Mesenchymal stem cell (in vitro differentiated cells and primary cell): ENCODE measurements at regions not wholly inside any gene's neighbourhood (a gene's known extent, or its start where the extent isn't known, plus 50 kb on each side); places are given as distances from the start of the nearest gene placed in this dataset.
"Not testable (repeated sequence)": the region's sequence is repeated elsewhere in the genome, so short reads cannot be mapped to it uniquely, and the experiment has no call there.

Source experiments
- DNase-seq: peaks from one replicate; pipeline ENCODE4 v3.0.0-alpha.2; 2013
- H2AFZ ChIP-seq: one replicate; pipeline ENCODE4 v1.6.1; 2013; ENCODE audit warnings: low read depth, mild to moderate bottlenecking, control low read depth, inconsistent platforms, low read length, moderate library complexity
- H2AK5ac ChIP-seq: 2 replicates; pipeline ENCODE4 v1.6.1; 2013; ENCODE audit warnings: low read length, moderate library complexity, mild to moderate bottlenecking, inconsistent platforms; ENCODE audit not compliant: severe bottlenecking
- H2BK120ac ChIP-seq: one replicate; pipeline ENCODE4 v1.6.1; 2013; ENCODE audit warnings: low read depth, mild to moderate bottlenecking, inconsistent platforms, low read length, moderate library complexity
- H2BK12ac ChIP-seq, 2 experiments: one replicate each; pipeline ENCODE4 v1.6.1; 2013; ENCODE audit warnings: inconsistent platforms in 2 of 2, low read length in 2 of 2, mild to moderate bottlenecking in 2 of 2, moderate library complexity in 2 of 2, control low read depth in 1 of 2
- H2BK15ac ChIP-seq: one replicate; pipeline ENCODE4 v1.6.1; 2013; ENCODE audit warnings: mild to moderate bottlenecking, low read depth, inconsistent platforms; ENCODE audit not compliant: poor library complexity, severe bottlenecking
- H2BK5ac ChIP-seq: 2 replicates; pipeline ENCODE4 v1.6.1; 2013; ENCODE audit warnings: low read depth, mild to moderate bottlenecking, low read length, control low read depth, inconsistent platforms; ENCODE audit not compliant: poor library complexity, severe bottlenecking
- H3K14ac ChIP-seq, 2 experiments: one replicate each; pipeline ENCODE4 v1.6.1; 2013; ENCODE audit warnings: inconsistent platforms in 2 of 2, low read length in 2 of 2, control low read depth in 1 of 2, mild to moderate bottlenecking in 1 of 2, moderate library complexity in 1 of 2
- H3K18ac ChIP-seq, 2 experiments: one replicate each; pipeline ENCODE4 v1.6.1; 2013; ENCODE audit warnings: inconsistent platforms in 2 of 2, low read length in 2 of 2, control low read depth in 1 of 2, low read depth in 1 of 2, mild to moderate bottlenecking in 1 of 2
- H3K23ac ChIP-seq, 2 experiments: one replicate each; pipeline ENCODE4 v1.6.1; 2013; ENCODE audit warnings: inconsistent platforms in 2 of 2, low read length in 2 of 2, mild to moderate bottlenecking in 2 of 2, moderate library complexity in 2 of 2, control low read depth in 1 of 2
- H3K27ac ChIP-seq: 2 replicates; pipeline ENCODE4 v1.5.1; 2013; ENCODE audit warnings: mild to moderate bottlenecking, moderate library complexity, low read length, control low read depth, inconsistent platforms; ENCODE audit not compliant: poor library complexity, severe bottlenecking
- H3K27me3 ChIP-seq, 2 experiments: 2 replicates each; pipeline versions ENCODE4 v1.6.1 to v1.7.0; 2013; ENCODE audit warnings: low read length in 2 of 2, mild to moderate bottlenecking in 2 of 2, moderate library complexity in 2 of 2, control low read depth in 1 of 2, inconsistent platforms in 1 of 2; ENCODE audit not compliant: control insufficient read depth in 1 of 2, insufficient read depth in 1 of 2
- H3K36me3 ChIP-seq, 2 experiments: 2 replicates each; pipeline versions ENCODE4 v1.6.1 to v1.7.0; 2013; ENCODE audit warnings: low read length in 2 of 2, control low read depth in 1 of 2, inconsistent platforms in 1 of 2, low read depth in 1 of 2, mild to moderate bottlenecking in 1 of 2; ENCODE audit not compliant: insufficient read depth in 2 of 2, control insufficient read depth in 1 of 2
- H3K4ac ChIP-seq, 2 experiments: one replicate each; pipeline ENCODE4 v1.6.1; 2013; ENCODE audit warnings: inconsistent platforms in 2 of 2, low read length in 2 of 2, mild to moderate bottlenecking in 2 of 2, moderate library complexity in 2 of 2, control low read depth in 1 of 2, low read depth in 1 of 2
- H3K4me1 ChIP-seq: 2 replicates; pipeline ENCODE4 v1.6.1; 2013; ENCODE audit warnings: low read depth, low read length, control low read depth; ENCODE audit not compliant: control insufficient read depth, insufficient read depth
- H3K4me2 ChIP-seq: 2 replicates; pipeline ENCODE4 v1.6.1; 2013; ENCODE audit warnings: low read length, mild to moderate bottlenecking, inconsistent platforms; ENCODE audit not compliant: poor library complexity, severe bottlenecking
- H3K4me3 ChIP-seq, 2 experiments: 2 replicates each; pipeline versions ENCODE4 v1.5.1 to v1.7.0; 2013; ENCODE audit warnings: low read length in 2 of 2, mild to moderate bottlenecking in 2 of 2, control low read depth in 1 of 2, low read depth in 1 of 2; ENCODE audit not compliant: insufficient read depth in 1 of 2
- H3K79me1 ChIP-seq: replicated peaks from 2 replicates; pipeline ENCODE4 v1.6.1; 2013; ENCODE audit warnings: mild to moderate bottlenecking, control low read depth, low read length, inconsistent platforms; ENCODE audit not compliant: poor library complexity, severe bottlenecking
- H3K9ac ChIP-seq: 2 replicates; pipeline ENCODE4 v1.7.0; 2013; ENCODE audit warnings: mild to moderate bottlenecking, low read length, moderate library complexity
- H3K9me3 ChIP-seq: 2 replicates; pipeline ENCODE4 v1.7.0; 2013; ENCODE audit warnings: mild to moderate bottlenecking, low read length; ENCODE audit not compliant: control insufficient read depth
- H4K8ac ChIP-seq: one replicate; pipeline ENCODE4 v1.6.1; 2013; ENCODE audit warnings: inconsistent platforms, mild to moderate bottlenecking, low read length, moderate library complexity
- H4K91ac ChIP-seq: one replicate; pipeline ENCODE4 v1.6.1; 2013; ENCODE audit warnings: mild to moderate bottlenecking, low read length, inconsistent platforms
- WGBS: methylation state at CpG from one replicate; pipeline ENCODE4 v1.1.7; 2013; ENCODE audit warnings: mixed read lengths; 5-methylcytosine and 5-hydroxymethylcytosine counted together

GRCh38 chr7:86440420-86440819 lies 203.3 kb upstream of the GRM3 start:
- H3K9ac ChIP-seq, DNase-seq, H3K27ac ChIP-seq, H3K4me1 ChIP-seq, H2AFZ ChIP-seq, H2AK5ac ChIP-seq, H3K23ac ChIP-seq, H3K36me3 ChIP-seq, H3K14ac ChIP-seq, H2BK12ac ChIP-seq, H3K18ac ChIP-seq, H3K79me1 ChIP-seq, H2BK120ac ChIP-seq, H3K4me3 ChIP-seq, H3K4ac ChIP-seq, H3K4me2 ChIP-seq, H4K91ac ChIP-seq, H2BK15ac ChIP-seq, H3K9me3 ChIP-seq, H3K27me3 ChIP-seq, H2BK5ac ChIP-seq, H4K8ac ChIP-seq: not testable (repeated sequence)
- WGBS = 93% methylated on average over 17 of the region's 29 CpGs

DNA sequence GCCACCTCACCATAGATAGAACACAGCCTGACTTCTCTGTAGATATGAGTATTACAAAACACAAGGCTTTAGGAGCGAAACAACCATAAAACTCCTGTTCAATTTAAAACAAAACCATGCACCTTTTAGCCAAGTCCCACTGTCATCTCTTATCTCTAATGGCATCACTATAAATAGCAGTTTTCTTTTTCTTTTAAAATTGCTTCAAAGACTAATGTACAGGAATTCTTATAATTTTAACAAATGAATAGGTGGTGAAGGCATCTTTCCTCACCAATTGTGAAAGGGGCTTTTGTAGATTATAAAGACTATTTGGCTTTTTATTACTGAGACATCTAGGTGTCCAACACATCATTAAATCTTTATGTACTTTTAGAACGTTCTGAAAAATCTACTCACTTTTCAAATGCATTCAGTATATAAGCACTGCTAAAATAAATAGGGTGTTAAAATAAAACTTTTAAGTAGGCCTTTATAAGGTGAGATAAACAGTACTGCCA lies 205.7 kb upstream of the GRM3 start:
- Histone ChIP-seq H4K8ac (no peak overlapping the region), H2AFZ (no peak overlapping the region), H3K27me3 (no peaks in the 10 kb centered on the region), H3K4me3 (no peak overlapping the region), H3K36me3 (no peaks in the 10 kb centered on the region), H2BK12ac (no peak overlapping the region), H2BK15ac (no peak overlapping the region), H2BK5ac (no peak overlapping the region), H3K4ac (no peak overlapping the region), H3K4me2 (no peak overlapping the region), H3K18ac (no peak overlapping the region), H2BK120ac (no peak overlapping the region), H4K91ac (no peak overlapping the region), H2AK5ac (no peak overlapping the region), H3K27ac (no peak overlapping the region), H3K4me1 (no peaks in the 10 kb centered on the region), H3K9me3 (no peaks in the 10 kb centered on the region), H3K23ac (no peak overlapping the region), H3K14ac (no peak overlapping the region), H3K9ac (no peak overlapping the region), H3K79me1 (no peaks in the 10 kb centered on the region)
- no peak for DNase-seq
- WGBS = 83% methylated on average over 1 of the region's 2 CpGs

DNA sequence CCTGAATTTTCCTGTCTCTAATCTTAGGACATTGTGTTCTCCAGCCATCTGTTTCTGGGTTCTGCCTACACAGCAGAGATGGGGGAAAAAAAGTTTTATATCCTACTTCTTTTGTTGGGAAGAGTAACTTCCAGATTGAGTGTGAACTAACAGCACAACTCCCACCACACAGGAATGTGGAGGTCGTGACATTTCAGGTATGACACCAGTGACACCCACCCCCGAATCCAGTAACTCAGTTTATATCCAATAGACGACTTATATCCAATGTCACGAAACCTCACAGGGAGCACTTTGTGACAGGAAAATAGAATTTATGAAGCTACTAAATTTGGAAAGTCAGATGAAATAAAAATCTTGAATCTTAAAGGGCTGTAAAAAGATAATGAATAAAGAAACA lies 211.9 kb upstream of the GRM3 start:
- H3K27me3 ChIP-seq = no peaks in the 10 kb centered on the region
- no peak overlapping the region for H3K27ac ChIP-seq
- H2BK120ac ChIP-seq = no peak overlapping the region
- H3K79me1 ChIP-seq = no peaks in the 10 kb centered on the region
- no peak overlapping the region for H2BK15ac ChIP-seq
- no peak overlapping the region for H3K9ac ChIP-seq
- H2AK5ac ChIP-seq = no peak overlapping the region
- no peak overlapping the region for H3K4ac ChIP-seq
- no peaks in the 10 kb centered on the region for H3K36me3 ChIP-seq
- no peak overlapping the region for H3K14ac ChIP-seq
- H3K23ac ChIP-seq = no peak overlapping the region
- no peak for DNase-seq
- H4K91ac ChIP-seq = no peak overlapping the region
- H4K8ac ChIP-seq = no peak overlapping the region
- H3K4me3 ChIP-seq = no peak overlapping the region
- no peak overlapping the region for H3K18ac ChIP-seq
- H2BK12ac ChIP-seq = no peak overlapping the region
- no peaks in the 10 kb centered on the region for H3K4me1 ChIP-seq
- no peak overlapping the region for H2AFZ ChIP-seq
- WGBS = 67% methylated on average over 1 of the region's 4 CpGs
- no peaks in the 10 kb centered on the region for H3K9me3 ChIP-seq
- H3K4me2 ChIP-seq = no peak overlapping the region
- no peak overlapping the region for H2BK5ac ChIP-seq

- DNase-seq = no peak
- 82% methylated on average over 2 of the region's 2 CpGs for WGBS
- Histone ChIP-seq H4K8ac (no peak overlapping the region), H3K27me3 (no peaks in the 10 kb centered on the region), H3K14ac (no peak overlapping the region), H3K9me3 (no peaks in the 10 kb centered on the region), H3K9ac (no peak overlapping the region), H3K23ac (no peak overlapping the region), H3K4ac (no peak overlapping the region), H2BK5ac (no peak overlapping the region), H3K4me2 (no peak overlapping the region), H2BK15ac (no peak overlapping the region), H4K91ac (no peak overlapping the region), H3K79me1 (no peaks in the 10 kb centered on the region), H3K27ac (no peak overlapping the region), H3K4me3 (no peak overlapping the region), H2AFZ (no peak overlapping the region), H2AK5ac (no peak overlapping the region), H2BK12ac (no peak overlapping the region), H3K18ac (no peak overlapping the region), H2BK120ac (no peak overlapping the region), H3K36me3 (no peaks in the 10 kb centered on the region), H3K4me1 (no peaks in the 10 kb centered on the region)
Observed at GRCh38 chr7:86411814-86412213, 231.9 kb upstream of the GRM3 start.
